Activated T-cell treated with anti-CD3 and anti-CD28 coated beads, Interleukin-2, amount 50 U/mL, for 4 hours (primary cell): ENCODE measurements at regions not wholly inside any gene's neighbourhood (a gene's known extent, or its start where the extent isn't known, plus 50 kb on each side); places are given as distances from the start of the nearest gene placed in this dataset.

Source experiments
- ATAC-seq, 2 donors: fragments of 200-7000 bp; cut with Tn5 transposase; one replicate each; pipeline ENCODE4 v1.10.0; 2021
- DNase-seq: peaks from one replicate; pipeline ENCODE4 v3.0.0-alpha.2; 2020
- H3K27me3 Mint-ChIP-seq: one replicate; pipeline ENCODE4 v1.8.0; 2021; ENCODE audit warnings: low read depth, mixed read lengths
- H3K36me3 Mint-ChIP-seq: one replicate; pipeline ENCODE4 v1.8.0; 2022; ENCODE audit warnings: mixed read lengths; ENCODE audit not compliant: insufficient read depth
- H3K4me1 Mint-ChIP-seq: one replicate; pipeline ENCODE4 v1.8.0; 2021; ENCODE audit warnings: low read depth, mixed read lengths
- H3K4me3 Mint-ChIP-seq: one replicate; pipeline ENCODE4 v1.8.0; 2021; ENCODE audit warnings: mild to moderate bottlenecking, moderate library complexity, mixed read lengths
- H3K9me3 Mint-ChIP-seq: one replicate; pipeline ENCODE4 v1.8.0; 2021; ENCODE audit warnings: mixed read lengths

DNA sequence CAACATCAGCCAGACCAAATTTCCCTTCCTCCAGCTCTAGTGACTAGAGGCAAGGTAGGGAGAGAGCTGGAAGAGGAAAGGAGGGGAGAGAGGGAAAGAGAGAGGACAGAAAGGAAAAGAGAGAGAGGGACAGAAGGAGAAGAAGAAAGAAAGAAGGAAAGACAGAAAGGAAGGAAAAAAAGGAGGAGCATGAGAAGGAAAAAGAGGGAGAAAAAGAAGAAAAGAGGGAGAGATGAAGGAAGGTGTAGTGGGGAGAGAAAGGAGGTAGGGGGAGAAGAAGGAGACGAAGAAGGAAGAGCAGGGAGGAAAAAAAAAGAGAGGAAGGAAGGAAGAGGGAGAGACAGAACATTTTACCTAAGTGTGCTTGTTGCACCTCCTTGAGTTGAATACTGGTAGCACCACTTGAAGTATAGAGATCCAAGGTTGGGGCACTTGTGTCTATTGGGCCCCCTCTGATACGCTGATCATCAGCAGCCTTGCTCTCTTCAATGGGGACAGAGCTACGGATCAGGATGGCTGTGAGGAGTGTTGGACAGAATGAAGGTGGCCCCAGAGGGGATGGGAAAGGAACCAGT, 232.5 kb downstream of the SUDS3 start:
- ATAC-seq: no peak
- no peak for DNase-seq
- H3K27me3 Mint-ChIP-seq: peaks cover 6% of the 10 kb centered on the region
- H3K4me3 Mint-ChIP-seq: no peak overlapping the region
- H3K4me1 Mint-ChIP-seq: no peaks in the 10 kb centered on the region
- H3K36me3 Mint-ChIP-seq: no peaks in the 10 kb centered on the region
- peaks cover 9% of the 10 kb centered on the region for H3K9me3 Mint-ChIP-seq

DNA sequence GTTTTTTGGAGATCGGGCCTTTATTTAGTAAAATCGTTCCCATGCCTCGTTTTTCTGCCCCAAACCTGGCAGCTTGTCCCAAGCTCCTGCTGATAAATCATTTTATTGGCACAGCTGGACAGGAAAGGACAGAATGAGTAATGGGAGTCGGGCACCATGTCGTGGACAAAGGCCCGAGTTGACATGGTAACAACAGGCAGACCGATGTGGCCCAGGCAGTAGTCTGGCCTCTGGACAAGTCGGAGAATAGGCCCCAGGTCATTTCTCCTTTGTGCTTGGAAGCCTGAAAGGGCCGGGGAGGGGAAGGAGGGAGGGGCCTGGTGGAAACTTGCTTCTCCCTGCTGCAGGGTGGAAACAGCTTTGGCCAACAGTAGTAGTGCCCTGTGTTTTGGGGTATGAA, 234.9 kb downstream of the SUDS3 start:
- H3K4me1 Mint-ChIP-seq: no peaks in the 10 kb centered on the region
- H3K27me3 Mint-ChIP-seq: peaks cover 6% of the 10 kb centered on the region
- ATAC-seq: no peak
- H3K9me3 Mint-ChIP-seq: peaks cover 9% of the 10 kb centered on the region
- DNase-seq: no peak
- H3K4me3 Mint-ChIP-seq: no peak overlapping the region
- H3K36me3 Mint-ChIP-seq: no peaks in the 10 kb centered on the region

DNA sequence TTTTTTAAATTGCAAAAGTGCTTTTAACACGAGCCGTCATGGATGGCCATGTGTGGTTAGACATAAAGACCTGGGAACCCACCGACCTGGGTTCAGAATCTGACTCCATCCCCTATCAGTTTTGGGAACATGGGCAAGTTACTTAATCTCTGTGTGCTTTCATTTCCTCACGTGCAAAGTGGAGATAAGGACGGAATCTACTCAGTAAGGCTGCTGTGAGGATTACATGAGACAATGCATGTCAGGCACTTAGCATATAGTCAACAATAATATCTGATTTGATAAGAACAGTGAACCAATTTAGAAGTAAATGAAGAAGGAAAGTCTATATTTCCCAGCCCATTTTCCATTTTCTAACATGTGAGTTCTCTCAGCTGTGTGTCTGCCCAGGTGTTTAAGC, 235.4 kb downstream of the SUDS3 start:
- Mint-ChIP-seq H3K36me3 (no peaks in the 10 kb centered on the region), H3K4me1 (no peaks in the 10 kb centered on the region), H3K4me3 (no peak overlapping the region), H3K9me3 (peaks cover 9% of the 10 kb centered on the region), H3K27me3 (peaks cover 6% of the 10 kb centered on the region)
- no peak for ATAC-seq
- DNase-seq: no peak

DNA sequence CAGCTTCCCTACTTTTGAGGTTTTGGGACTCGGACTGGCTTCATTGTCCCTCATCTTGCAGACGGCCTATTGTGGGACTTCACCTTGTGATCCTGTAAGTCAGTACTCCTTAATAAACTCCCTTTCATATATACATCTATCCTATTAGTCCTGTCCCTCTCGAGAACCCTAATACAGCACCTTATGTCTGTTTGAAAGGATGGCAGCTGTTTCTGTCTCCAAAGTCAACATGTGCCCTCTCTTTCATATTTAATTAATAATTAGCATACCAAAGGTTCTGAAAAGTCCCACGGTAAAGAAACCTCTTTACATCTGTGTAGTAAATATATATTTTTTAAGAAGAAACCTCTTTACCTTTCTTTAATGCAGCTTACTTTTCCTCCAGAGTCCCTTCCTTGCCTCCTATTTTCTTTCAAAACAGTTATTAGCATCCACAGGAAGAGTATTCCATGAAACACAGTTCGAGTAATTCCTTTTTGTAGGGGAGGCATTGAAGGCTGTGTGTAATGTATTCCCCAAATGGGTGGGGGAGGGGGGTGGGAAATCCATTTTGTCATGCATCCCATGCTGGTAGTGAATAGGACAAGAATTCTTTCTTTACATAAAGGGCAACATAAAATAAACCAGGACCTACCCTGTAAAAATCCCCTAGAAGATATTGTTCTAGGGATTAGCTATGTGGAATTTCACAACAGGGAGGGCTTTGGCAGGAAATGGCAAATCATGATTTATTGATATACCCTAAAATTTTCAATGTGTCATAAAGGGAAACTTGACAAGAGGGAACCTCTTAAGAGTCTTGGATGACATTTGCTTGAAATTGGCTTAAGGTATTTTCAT, 241.5 kb downstream of the SUDS3 start:
- H3K4me1 Mint-ChIP-seq: no peaks in the 10 kb centered on the region
- no peaks in the 10 kb centered on the region for H3K36me3 Mint-ChIP-seq
- H3K27me3 Mint-ChIP-seq: no peaks in the 10 kb centered on the region
- DNase-seq (no peak), ATAC-seq (no peak)
- H3K4me3 Mint-ChIP-seq: no peak overlapping the region
- H3K9me3 Mint-ChIP-seq: peaks cover 4% of the 10 kb centered on the region

DNA sequence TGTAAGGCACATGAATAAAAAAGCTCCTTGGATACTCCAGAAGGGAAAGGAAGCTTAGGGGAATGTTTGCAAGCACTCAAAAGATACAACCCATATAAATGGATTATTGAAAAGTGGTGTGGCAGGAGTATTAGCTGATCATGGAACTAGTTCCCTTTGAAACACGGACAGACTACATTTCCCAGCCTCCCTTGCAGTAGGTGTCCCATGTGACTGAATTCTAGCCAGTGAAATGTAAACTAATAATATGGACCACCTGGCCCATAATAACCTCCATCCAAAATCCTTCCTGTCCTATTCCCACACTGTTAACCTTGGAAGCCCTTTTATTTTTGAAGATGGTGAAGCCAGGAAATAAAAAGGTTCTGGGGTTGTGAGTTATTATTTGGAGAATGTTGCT, 242.3 kb downstream of the SUDS3 start:
- no peak for ATAC-seq
- H3K27me3 Mint-ChIP-seq: no peaks in the 10 kb centered on the region
- no peak overlapping the region for H3K4me3 Mint-ChIP-seq
- H3K36me3 Mint-ChIP-seq: no peaks in the 10 kb centered on the region
- H3K9me3 Mint-ChIP-seq: no peaks in the 10 kb centered on the region
- H3K4me1 Mint-ChIP-seq: no peaks in the 10 kb centered on the region
- DNase-seq: no peak

DNA sequence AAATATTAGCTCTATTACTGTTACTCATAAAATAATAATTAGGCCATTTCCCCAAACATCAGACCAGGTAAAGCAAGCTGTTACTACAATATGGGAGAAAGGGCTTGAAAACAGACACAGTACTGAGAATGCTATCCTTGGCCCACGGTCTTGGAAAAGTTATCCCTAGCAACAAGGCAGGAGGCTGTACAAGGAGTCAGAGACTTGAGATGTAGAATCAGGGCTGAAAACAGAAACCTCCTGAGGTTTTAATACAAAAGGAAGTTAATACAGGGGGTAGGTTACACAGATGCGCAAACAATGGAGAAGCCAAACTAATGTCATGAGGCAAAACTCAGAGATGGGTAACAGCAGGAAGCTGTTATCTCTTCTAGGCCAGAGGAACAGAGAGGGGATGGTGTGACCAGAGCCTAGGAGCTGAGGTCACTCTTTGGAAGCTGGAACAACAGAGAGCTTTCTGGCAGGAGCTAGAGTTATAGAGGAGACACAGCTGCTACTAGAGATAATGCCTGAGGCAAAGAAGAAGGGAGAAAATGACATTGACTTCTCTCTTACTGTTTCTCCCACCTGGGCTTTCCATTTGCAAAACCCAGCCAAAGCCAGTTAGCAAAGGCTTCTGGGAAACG, 248.8 kb downstream of the SUDS3 start:
- no peak for ATAC-seq
- Mint-ChIP-seq H3K9me3 (no peaks in the 10 kb centered on the region), H3K4me3 (no peak overlapping the region), H3K27me3 (no peaks in the 10 kb centered on the region), H3K36me3 (no peaks in the 10 kb centered on the region), H3K4me1 (no peaks in the 10 kb centered on the region)
- DNase-seq: no peak

DNA sequence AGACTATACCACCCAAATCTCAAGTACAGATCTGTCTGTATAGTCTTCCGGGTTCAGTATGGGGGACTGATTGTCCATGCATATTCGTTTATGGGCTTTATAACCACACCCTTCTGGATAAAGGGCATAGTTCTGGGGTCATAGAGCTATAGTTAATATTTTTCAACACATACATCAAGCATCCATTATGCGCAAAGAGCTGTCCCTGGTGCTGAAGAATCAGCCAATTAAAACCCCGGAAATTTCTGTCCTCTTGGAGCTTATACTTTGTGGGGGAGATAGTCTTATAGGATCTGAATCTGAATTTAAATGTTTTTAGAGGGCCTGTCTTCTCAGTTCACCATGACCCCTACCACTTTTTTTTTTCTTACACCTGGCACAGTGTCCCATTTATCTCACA, 256.7 kb downstream of the SUDS3 start:
- Mint-ChIP-seq H3K9me3 (no peaks in the 10 kb centered on the region), H3K27me3 (no peaks in the 10 kb centered on the region), H3K4me1 (no peaks in the 10 kb centered on the region), H3K4me3 (no peak overlapping the region), H3K36me3 (no peaks in the 10 kb centered on the region)
- ATAC-seq: no peak
- DNase-seq: no peak

DNA sequence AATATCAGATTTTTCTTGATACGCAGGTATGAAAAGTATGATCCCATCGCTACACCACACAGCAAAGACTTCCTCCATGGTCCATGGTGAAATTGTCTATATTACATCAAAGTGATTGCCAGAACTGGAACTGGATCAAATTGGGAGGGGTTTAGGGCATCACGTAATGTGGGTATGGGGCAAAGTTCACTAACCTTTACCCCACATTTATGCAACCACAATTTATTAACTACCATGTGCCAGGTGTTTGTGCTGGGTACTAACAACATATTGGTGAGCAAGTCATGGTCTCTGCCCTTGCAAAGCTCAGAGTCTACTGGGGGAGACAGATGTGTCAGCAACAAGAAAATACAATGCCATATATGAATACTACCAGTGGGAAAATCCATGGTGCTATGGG, 258.9 kb downstream of the SUDS3 start:
- Mint-ChIP-seq H3K9me3 (no peaks in the 10 kb centered on the region), H3K27me3 (no peaks in the 10 kb centered on the region), H3K4me1 (no peaks in the 10 kb centered on the region), H3K36me3 (no peaks in the 10 kb centered on the region), H3K4me3 (no peak overlapping the region)
- DNase-seq (no peak), ATAC-seq (no peak)

DNA sequence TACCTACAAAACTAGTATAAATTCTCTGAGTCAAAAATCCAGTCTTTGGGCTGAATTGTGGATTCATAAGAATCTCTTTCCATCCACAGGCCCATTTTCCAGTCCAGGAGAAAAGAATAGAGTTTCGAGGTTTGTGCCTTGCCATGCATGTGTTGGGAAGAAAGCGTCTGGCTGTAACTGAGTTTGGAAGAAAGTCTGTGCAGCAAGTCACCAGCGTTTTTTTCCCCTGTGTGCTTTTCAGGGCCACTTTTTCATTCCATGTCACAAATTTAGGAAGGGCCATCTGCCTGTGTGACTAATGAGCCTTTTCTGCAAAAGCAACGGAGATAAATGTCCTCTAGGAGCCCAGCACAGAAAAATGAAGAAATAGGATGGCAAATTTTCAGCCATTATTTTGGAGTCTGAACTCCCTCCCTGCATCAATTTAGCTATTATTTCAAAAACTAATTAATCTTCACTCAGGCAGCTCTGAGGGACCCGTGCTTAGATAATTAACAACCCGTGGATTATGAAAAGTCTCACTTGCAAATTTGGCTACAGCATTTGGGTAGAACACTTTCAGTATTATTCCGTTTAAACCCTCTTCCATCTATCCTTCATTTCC, 261.5 kb downstream of the SUDS3 start:
- no peaks in the 10 kb centered on the region for H3K27me3 Mint-ChIP-seq
- no peaks in the 10 kb centered on the region for H3K9me3 Mint-ChIP-seq
- no peak overlapping the region for H3K4me3 Mint-ChIP-seq
- no peak for ATAC-seq
- H3K4me1 Mint-ChIP-seq: no peaks in the 10 kb centered on the region
- DNase-seq: no peak
- H3K36me3 Mint-ChIP-seq: no peaks in the 10 kb centered on the region

DNA sequence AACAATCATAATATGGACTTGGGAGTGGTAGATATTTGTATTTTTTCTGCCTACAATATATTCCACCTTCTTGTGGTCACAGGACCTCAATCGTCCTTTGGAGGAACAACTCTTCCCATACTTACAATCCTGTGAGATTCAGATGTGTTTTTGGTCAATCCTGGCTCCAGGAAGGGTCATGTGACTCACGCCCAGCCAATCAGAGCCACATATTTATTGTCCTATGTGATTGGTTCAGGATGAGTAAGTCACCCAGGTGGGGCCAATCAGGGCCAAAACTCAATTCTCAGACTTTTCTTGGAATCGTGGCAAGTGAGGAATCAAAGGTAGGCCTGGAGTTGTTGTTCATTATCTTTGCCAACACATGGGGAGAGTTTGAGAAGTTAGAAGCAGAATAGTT, 264.9 kb downstream of the SUDS3 start:
- DNase-seq: no peak
- no peaks in the 10 kb centered on the region for H3K27me3 Mint-ChIP-seq
- H3K9me3 Mint-ChIP-seq: peaks cover 5% of the 10 kb centered on the region
- no peaks in the 10 kb centered on the region for H3K4me1 Mint-ChIP-seq
- no peaks in the 10 kb centered on the region for H3K36me3 Mint-ChIP-seq
- no peak overlapping the region for H3K4me3 Mint-ChIP-seq
- no peak for ATAC-seq

DNA sequence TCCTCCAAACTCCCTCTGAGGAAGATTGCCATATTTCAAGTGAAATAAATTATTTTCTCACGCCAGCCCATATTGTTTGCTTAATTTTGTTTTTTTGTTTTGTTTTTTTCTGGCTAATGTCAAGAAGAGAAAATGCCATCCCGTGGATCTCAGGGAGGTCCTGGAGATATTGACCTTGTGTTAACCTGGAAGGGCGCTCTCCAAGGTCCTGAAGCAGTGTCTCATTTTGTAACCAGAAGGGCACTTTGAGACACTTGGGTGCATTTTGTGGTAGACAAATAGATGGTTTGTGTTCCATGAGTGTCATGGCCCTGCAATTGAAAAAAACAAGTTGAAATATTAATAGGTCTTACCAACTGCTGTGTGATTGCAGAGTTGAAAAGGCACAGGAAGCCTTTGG, 268.9 kb downstream of the SUDS3 start:
- H3K4me1 Mint-ChIP-seq: no peaks in the 10 kb centered on the region
- ATAC-seq (no peak), DNase-seq (no peak)
- H3K4me3 Mint-ChIP-seq: no peak overlapping the region
- no peaks in the 10 kb centered on the region for H3K27me3 Mint-ChIP-seq
- no peaks in the 10 kb centered on the region for H3K36me3 Mint-ChIP-seq
- peaks cover 5% of the 10 kb centered on the region for H3K9me3 Mint-ChIP-seq

DNA sequence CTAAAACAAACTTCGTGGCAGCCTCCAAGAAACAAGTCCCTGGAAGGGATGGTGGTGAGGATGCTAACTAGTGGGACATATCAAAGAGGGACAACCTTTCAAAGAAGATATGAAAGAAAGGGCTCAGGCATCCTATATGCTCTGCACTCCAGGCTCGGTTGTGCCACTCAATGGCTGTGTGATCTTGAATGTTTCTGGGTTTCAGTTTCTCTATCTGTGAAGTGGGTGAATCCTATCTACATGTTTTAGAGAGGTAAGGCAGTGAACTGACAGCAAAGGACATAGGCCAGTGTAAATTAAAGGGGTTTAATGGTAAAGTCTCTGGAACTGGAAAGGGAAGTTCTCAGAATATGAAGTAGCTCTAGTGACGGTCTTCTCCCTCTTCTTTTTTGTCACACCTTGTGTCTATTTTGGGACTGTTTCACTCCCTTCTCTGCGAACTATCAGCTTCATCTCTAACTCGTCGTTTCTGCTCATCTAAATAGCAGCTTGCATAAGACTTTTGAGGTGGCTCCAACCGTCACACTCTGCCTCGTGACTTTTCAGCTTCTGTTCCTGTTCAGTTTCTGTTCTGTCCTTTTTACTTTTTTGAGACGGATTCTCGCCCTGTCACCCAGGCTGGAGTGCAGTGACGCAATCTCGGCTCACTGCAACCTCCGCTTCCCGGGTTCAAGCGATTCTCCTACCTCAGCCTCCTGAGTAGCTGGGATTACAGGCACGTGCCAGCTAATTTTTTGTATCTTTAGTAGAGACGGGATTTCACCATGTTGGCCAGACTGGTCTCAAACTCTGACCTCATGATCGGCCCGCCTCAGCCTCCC, 273.6 kb downstream of the SUDS3 start:
- Mint-ChIP-seq H3K4me1 (no peaks in the 10 kb centered on the region), H3K9me3 (peaks cover 5% of the 10 kb centered on the region), H3K27me3 (peaks cover 2% of the 10 kb centered on the region), H3K36me3 (no peaks in the 10 kb centered on the region), H3K4me3 (no peak overlapping the region)
- ATAC-seq (no peak), DNase-seq (no peak)

DNA sequence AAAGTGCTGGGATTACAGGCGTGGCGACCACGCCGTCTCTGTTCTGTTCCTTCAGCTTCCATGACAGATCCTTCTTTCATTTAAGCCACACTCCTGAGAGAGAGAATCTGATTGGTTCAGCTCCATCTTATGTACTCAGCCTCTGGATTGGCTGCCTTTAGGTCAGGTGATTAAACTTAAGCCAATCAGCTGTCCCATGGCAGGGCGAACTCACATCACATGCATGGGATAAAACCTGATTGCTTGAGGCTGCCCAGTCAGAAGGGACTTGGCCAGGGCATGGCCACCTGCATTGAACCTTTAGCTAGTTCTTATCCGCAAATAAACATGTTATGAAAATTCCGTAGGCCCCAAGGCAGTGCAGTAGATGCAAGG, 274.2 kb downstream of the SUDS3 start:
- no peaks in the 10 kb centered on the region for H3K36me3 Mint-ChIP-seq
- no peak overlapping the region for H3K4me3 Mint-ChIP-seq
- no peaks in the 10 kb centered on the region for H3K4me1 Mint-ChIP-seq
- no peak for DNase-seq
- no peak for ATAC-seq
- peaks cover 2% of the 10 kb centered on the region for H3K27me3 Mint-ChIP-seq
- peaks cover 5% of the 10 kb centered on the region for H3K9me3 Mint-ChIP-seq

DNA sequence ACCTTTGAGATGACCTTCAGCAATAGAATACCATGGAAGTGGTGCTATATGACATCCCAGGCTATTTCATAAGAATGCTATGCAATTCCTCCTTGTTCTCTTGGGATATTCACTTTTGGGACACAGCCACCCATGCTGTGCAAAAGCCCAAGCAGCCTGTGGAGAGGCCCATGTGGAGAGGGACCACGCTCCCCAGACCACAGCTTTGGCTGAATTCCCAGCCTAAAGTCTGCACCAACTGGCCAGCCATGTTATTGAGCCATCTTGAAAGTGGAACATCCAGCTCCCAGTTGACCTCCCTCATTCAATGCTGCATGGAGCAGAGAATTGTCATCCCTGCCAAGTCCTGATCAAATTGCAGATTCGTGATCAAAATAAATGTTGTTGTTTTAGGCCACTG, 275.1 kb downstream of the SUDS3 start:
- Mint-ChIP-seq H3K27me3 (peaks cover 2% of the 10 kb centered on the region), H3K4me1 (no peaks in the 10 kb centered on the region), H3K4me3 (no peak overlapping the region), H3K9me3 (no peaks in the 10 kb centered on the region), H3K36me3 (no peaks in the 10 kb centered on the region)
- no peak for DNase-seq
- ATAC-seq: no peak
